Endodermal cell (in vitro differentiated cells): ENCODE measurements at regions not wholly inside any gene's neighbourhood (a gene's known extent, or its start where the extent isn't known, plus 50 kb on each side); places are given as distances from the start of the nearest gene placed in this dataset.

Experiments used
- DNase-seq: peaks from one replicate; pipeline ENCODE4 v3.0.0-alpha.2; 2017
- H3K27ac ChIP-seq: 2 replicates; pipeline ENCODE4 v1.5.1; 2013; ENCODE audit warnings: mild to moderate bottlenecking, low read depth, low read length, moderate library complexity
- H3K27me3 ChIP-seq: 2 replicates; pipeline ENCODE4 v1.6.1; 2013; ENCODE audit warnings: mild to moderate bottlenecking, low read length, moderate library complexity; ENCODE audit not compliant: insufficient read depth, control insufficient read depth, poor library complexity, severe bottlenecking
- H3K36me3 ChIP-seq: 2 replicates; pipeline ENCODE4 v1.7.0; 2013; ENCODE audit warnings: mild to moderate bottlenecking, low read length, moderate library complexity; ENCODE audit not compliant: control insufficient read depth, insufficient read depth
- H3K4me1 ChIP-seq: one replicate; pipeline ENCODE4 v1.7.0; 2013; ENCODE audit warnings: low read length; ENCODE audit not compliant: control insufficient read depth, insufficient read depth
- H3K4me3 ChIP-seq: 2 replicates; pipeline ENCODE4 v1.5.1; 2013; ENCODE audit warnings: mild to moderate bottlenecking, low read length, moderate library complexity
- H3K9ac ChIP-seq: 2 replicates; pipeline ENCODE4 v1.6.1; 2013; ENCODE audit warnings: mild to moderate bottlenecking, low read length, moderate library complexity; ENCODE audit not compliant: poor library complexity, severe bottlenecking; ENCODE audit errors: extremely low read depth
- H3K9me3 ChIP-seq: 2 replicates; pipeline ENCODE4 v1.6.1; 2013; ENCODE audit warnings: mild to moderate bottlenecking, low read length, moderate library complexity; ENCODE audit not compliant: control insufficient read depth
- H3K27ac Mint-ChIP-seq: 2 replicates; pipeline ENCODE4 v1.8.0; 2020; ENCODE audit warnings: mixed read lengths
- H3K27me3 Mint-ChIP-seq: 2 replicates; pipeline ENCODE4 v1.8.0; 2021; ENCODE audit warnings: mild to moderate bottlenecking, mixed read lengths; ENCODE audit not compliant: insufficient read depth
- H3K36me3 Mint-ChIP-seq: 2 replicates; pipeline ENCODE4 v1.8.0; 2020; ENCODE audit warnings: low read depth, mixed read lengths
- H3K4me1 Mint-ChIP-seq: 2 replicates; pipeline ENCODE4 v1.8.0; 2020; ENCODE audit warnings: mixed read lengths
- H3K4me3 Mint-ChIP-seq: 2 replicates; pipeline ENCODE4 v1.8.0; 2020; ENCODE audit warnings: mild to moderate bottlenecking, moderate library complexity, mixed read lengths
- H3K9me3 Mint-ChIP-seq: 2 replicates; pipeline ENCODE4 v1.8.0; 2020; ENCODE audit warnings: mild to moderate bottlenecking, mixed read lengths
- CTCF ChIP-seq: fragments of 200-600 bp; sonication (generic); conservative IDR thresholded peaks from 2 replicates; pipeline ENCODE4 v1.5.0; 2021; ENCODE audit warnings: antibody characterized with exemption, mild to moderate bottlenecking
- WGBS, 2 experiments: methylation state at CpG; one replicate each; pipeline versions ENCODE4 v1.1.5 to v1.1.7; 2013; ENCODE audit warnings: missing lambda C conversion rate in 2 of 2, mixed read lengths in 1 of 2; ENCODE audit not compliant: insufficient coverage in 1 of 2, insufficient read length in 1 of 2; 5-methylcytosine and 5-hydroxymethylcytosine counted together

GRCh38 chr7:68213838-68214237 lies 1217.2 kb downstream of the TYW1 start:
- H3K36me3 ChIP-seq = no peaks in the 10 kb centered on the region
- peaks cover 17% of the 10 kb centered on the region for H3K9me3 ChIP-seq
- H3K27ac ChIP-seq = no peak overlapping the region
- H3K4me3 Mint-ChIP-seq = no peak overlapping the region
- H3K9me3 Mint-ChIP-seq = peaks cover 12% of the 10 kb centered on the region
- H3K4me1 Mint-ChIP-seq = no peaks in the 10 kb centered on the region
- no peaks in the 10 kb centered on the region for H3K4me1 ChIP-seq
- no peak overlapping the region for H3K9ac ChIP-seq
- peaks cover 7% of the 10 kb centered on the region for H3K36me3 Mint-ChIP-seq
- no peak for DNase-seq
- no peaks in the 10 kb centered on the region for H3K27me3 Mint-ChIP-seq
- H3K4me3 ChIP-seq = no peak overlapping the region
- no peak overlapping the region for H3K27ac Mint-ChIP-seq
- no peaks in the 10 kb centered on the region for H3K27me3 ChIP-seq
- 95 to 97% methylated on average over 2 to 3 of the region's 3 CpGs for WGBS, 2 experiments
- TF ChIP-seq CTCF = no peak

- Histone ChIP-seq H3K36me3 (no peaks in the 10 kb centered on the region), H3K27ac (no peak overlapping the region), H3K9ac (no peak overlapping the region), H3K4me3 (no peak overlapping the region), H3K4me1 (no peaks in the 10 kb centered on the region), H3K27me3 (no peaks in the 10 kb centered on the region), H3K9me3 (peaks cover 25% of the 10 kb centered on the region)
- Mint-ChIP-seq H3K4me1 (no peaks in the 10 kb centered on the region), H3K4me3 (no peak overlapping the region), H3K27ac (no peak overlapping the region), H3K36me3 (peaks cover 7% of the 10 kb centered on the region), H3K9me3 (peaks cover 13% of the 10 kb centered on the region), H3K27me3 (no peaks in the 10 kb centered on the region)
- DNase-seq = no peak
- WGBS, 2 experiments = 90 to 93% methylated on average over 4 to 5 of the region's 5 CpGs
- TF ChIP-seq CTCF = no peak
These were observed 1219.4 kb downstream of the TYW1 start for GRCh38 chr7:68216051-68216450.

GRCh38 chr7:68217426-68217825 lies 1220.8 kb downstream of the TYW1 start:
- no peak overlapping the region for H3K4me3 Mint-ChIP-seq
- no peak overlapping the region for H3K27ac ChIP-seq
- H3K27ac Mint-ChIP-seq = no peak overlapping the region
- H3K4me1 Mint-ChIP-seq = no peaks in the 10 kb centered on the region
- H3K9me3 ChIP-seq = peaks cover 29% of the 10 kb centered on the region
- peak overlapping the region; percentile 70 for H3K4me3 ChIP-seq
- DNase-seq = no peak
- H3K36me3 ChIP-seq = no peaks in the 10 kb centered on the region
- WGBS, 2 experiments = 85 to 100% methylated on average over 1 to 2 of the region's 2 CpGs
- peaks cover 7% of the 10 kb centered on the region for H3K36me3 Mint-ChIP-seq
- no peak for TF ChIP-seq CTCF
- peaks cover 17% of the 10 kb centered on the region for H3K9me3 Mint-ChIP-seq
- H3K4me1 ChIP-seq = no peaks in the 10 kb centered on the region
- no peak overlapping the region for H3K9ac ChIP-seq
- no peaks in the 10 kb centered on the region for H3K27me3 ChIP-seq
- no peaks in the 10 kb centered on the region for H3K27me3 Mint-ChIP-seq
